Suprapubic skin (tissue), 4 donors: ENCODE measurements at regions not wholly inside any gene's neighbourhood (a gene's known extent, or its start where the extent isn't known, plus 50 kb on each side); places are given as distances from the start of the nearest gene placed in this dataset.

Experiments used
- DNase-seq, 2 donors: peaks; one replicate each; pipeline ENCODE4 v3.0.0-alpha.2; 2019; ENCODE audit warnings: low spot score in 2 of 2
- H3K27ac ChIP-seq: fragments of 200-600 bp; sonication (generic); one replicate; pipeline ENCODE4 v1.5.1; 2019
- H3K27me3 ChIP-seq: fragments of 200-600 bp; sonication (generic); one replicate; pipeline ENCODE4 v1.5.1; 2019
- H3K36me3 ChIP-seq: fragments of 200-600 bp; sonication (generic); one replicate; pipeline ENCODE4 v1.5.1; 2019
- H3K4me1 ChIP-seq: fragments of 200-600 bp; sonication (generic); one replicate; pipeline ENCODE4 v1.5.1; 2019
- H3K4me3 ChIP-seq: fragments of 200-600 bp; sonication (generic); one replicate; pipeline ENCODE4 v1.5.1; 2019; ENCODE audit warnings: mild to moderate bottlenecking
- H3K9me3 ChIP-seq: fragments of 200-600 bp; sonication (generic); one replicate; pipeline ENCODE4 v1.5.1; 2019
- EP300 ChIP-seq: sonication (generic); formaldehyde crosslinking; IDR thresholded peaks from one replicate; pipeline ENCODE4 v1.6.1; 2017; ENCODE audit warnings: antibody characterized with exemption
- POLR2A ChIP-seq, 2 donors: fragments of 450-650 bp; IDR thresholded peaks; one replicate each; pipeline ENCODE4 v1.6.1; 2017; ENCODE audit warnings: antibody characterized with exemption in 2 of 2, mild to moderate bottlenecking in 2 of 2, moderate library complexity in 2 of 2
- POLR2AphosphoS5 ChIP-seq, 3 donors: sonication (generic); formaldehyde crosslinking; IDR thresholded peaks; one replicate each; pipeline ENCODE4 v1.6.1; 2017; ENCODE audit warnings: antibody characterized with exemption in 3 of 3
- WGBS: methylation state at CpG from one replicate; pipeline ENCODE4 v1.1.5; 2018; 5-methylcytosine and 5-hydroxymethylcytosine counted together
- TF ChIP-seq, protein P1 (sequence below), 2 donors: fragments of 200-600 bp in 1 of 2; fragments of 450-650 bp in 1 of 2; sonication (generic) in 1 of 2; IDR thresholded peaks; one replicate each; pipeline ENCODE4 v1.5.1; 2016 to 2019; ENCODE audit warnings: antibody characterized with exemption in 2 of 2, mild to moderate bottlenecking in 1 of 2, moderate library complexity in 1 of 2

DNA sequence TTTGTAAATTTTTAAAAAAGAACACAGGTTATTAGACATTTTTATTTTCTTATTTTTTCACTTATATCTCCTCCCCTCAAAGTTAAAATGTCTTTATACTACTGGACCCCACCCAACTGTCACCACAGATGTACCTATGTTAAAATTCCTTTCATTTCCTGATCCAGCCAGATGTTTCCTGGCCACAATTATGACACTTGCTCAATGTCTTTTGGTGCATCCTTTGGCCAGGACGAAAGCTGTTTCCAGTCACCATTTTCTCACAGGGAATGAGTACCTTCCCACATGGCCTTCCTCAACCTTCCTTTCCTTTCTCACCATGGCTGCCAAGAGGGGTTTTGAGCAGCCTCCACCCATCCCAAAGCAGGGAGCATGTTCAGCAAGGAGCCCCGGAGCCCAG lies 365.7 kb upstream of the MAF start:
- no peaks in the 10 kb centered on the region for H3K27me3 ChIP-seq
- DNase-seq, result no peak
- no peaks in the 10 kb centered on the region for H3K9me3 ChIP-seq
- H3K4me1 ChIP-seq, result no peaks in the 10 kb centered on the region
- no peak overlapping the region for H3K27ac ChIP-seq
- H3K36me3 ChIP-seq, result no peaks in the 10 kb centered on the region
- H3K4me3 ChIP-seq, result no peak overlapping the region
- WGBS, result 70% methylated on average over 2 of the region's 2 CpGs
- no peak for TF ChIP-seq POLR2A (IDR thresholded peaks at IDR 0.05)
- no peak for TF ChIP-seq POLR2AphosphoS5 (IDR thresholded peaks at IDR 0.05)
- no peak for TF ChIP-seq EP300
- TF ChIP-seq, protein P1, sequence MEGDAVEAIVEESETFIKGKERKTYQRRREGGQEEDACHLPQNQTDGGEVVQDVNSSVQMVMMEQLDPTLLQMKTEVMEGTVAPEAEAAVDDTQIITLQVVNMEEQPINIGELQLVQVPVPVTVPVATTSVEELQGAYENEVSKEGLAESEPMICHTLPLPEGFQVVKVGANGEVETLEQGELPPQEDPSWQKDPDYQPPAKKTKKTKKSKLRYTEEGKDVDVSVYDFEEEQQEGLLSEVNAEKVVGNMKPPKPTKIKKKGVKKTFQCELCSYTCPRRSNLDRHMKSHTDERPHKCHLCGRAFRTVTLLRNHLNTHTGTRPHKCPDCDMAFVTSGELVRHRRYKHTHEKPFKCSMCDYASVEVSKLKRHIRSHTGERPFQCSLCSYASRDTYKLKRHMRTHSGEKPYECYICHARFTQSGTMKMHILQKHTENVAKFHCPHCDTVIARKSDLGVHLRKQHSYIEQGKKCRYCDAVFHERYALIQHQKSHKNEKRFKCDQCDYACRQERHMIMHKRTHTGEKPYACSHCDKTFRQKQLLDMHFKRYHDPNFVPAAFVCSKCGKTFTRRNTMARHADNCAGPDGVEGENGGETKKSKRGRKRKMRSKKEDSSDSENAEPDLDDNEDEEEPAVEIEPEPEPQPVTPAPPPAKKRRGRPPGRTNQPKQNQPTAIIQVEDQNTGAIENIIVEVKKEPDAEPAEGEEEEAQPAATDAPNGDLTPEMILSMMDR (IDR thresholded peaks at IDR 0.05), result no peak

DNA sequence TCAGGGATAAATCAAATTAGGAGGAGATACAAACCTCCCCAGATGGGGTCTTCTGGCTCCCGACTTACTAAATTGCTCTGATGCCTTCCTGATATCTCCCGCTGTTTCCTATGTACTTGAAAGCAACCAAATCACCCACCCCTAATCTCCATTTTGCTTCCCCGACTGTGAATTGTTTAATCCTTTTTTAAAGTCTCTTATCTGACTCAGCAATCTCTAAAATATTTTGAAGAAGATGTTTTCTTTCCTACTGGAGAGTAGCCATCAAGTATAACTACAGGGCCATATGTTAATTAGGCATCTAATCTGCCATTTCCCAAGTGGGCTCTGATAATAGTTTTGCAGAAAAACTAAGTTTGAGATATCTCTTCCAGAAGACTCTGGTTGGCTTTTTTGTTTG lies 365.2 kb upstream of the MAF start:
- no peaks in the 10 kb centered on the region for H3K4me1 ChIP-seq
- DNase-seq, result no peak
- no peak overlapping the region for H3K4me3 ChIP-seq
- H3K27ac ChIP-seq, result no peak overlapping the region
- H3K27me3 ChIP-seq, result no peaks in the 10 kb centered on the region
- TF ChIP-seq POLR2A (IDR thresholded peaks at IDR 0.05), result no peak
- 78% methylated on average over 3 of the region's 3 CpGs for WGBS
- no peaks in the 10 kb centered on the region for H3K36me3 ChIP-seq
- no peaks in the 10 kb centered on the region for H3K9me3 ChIP-seq

DNA sequence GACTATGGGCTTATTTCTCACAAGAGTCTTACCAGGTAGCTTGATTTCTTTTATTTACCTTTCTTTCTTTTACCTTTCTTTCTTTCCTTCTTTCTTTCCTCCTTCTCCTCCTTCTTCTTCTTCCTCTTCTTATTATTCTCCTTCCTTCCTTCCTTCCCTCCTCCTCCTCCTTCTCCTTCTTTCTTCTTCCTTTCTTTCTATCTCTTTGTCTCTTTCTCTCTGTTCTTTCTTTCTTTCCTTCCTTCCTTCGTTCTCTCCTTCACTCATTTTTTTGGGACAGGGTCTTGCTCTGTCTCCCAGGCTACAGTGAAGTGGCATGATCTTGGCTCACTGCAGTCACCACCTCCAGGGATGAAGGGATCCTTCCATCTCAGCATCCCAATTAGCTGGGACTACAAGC lies 363.6 kb upstream of the MAF start:
- Histone ChIP-seq H3K27me3 (no peaks in the 10 kb centered on the region), H3K4me1 (no peaks in the 10 kb centered on the region), H3K4me3 (no peak overlapping the region), H3K27ac (no peak overlapping the region), H3K36me3 (no peaks in the 10 kb centered on the region), H3K9me3 (no peaks in the 10 kb centered on the region)
- DNase-seq, result no peak
- WGBS, result 43% methylated on average over 1 of the region's 1 CpG
- no peak for TF ChIP-seq EP300
- TF ChIP-seq, protein P1 (IDR thresholded peaks at IDR 0.05), result no peak
- no peak for TF ChIP-seq POLR2AphosphoS5 (IDR thresholded peaks at IDR 0.05)
- no peak for TF ChIP-seq POLR2A (IDR thresholded peaks at IDR 0.05)

DNA sequence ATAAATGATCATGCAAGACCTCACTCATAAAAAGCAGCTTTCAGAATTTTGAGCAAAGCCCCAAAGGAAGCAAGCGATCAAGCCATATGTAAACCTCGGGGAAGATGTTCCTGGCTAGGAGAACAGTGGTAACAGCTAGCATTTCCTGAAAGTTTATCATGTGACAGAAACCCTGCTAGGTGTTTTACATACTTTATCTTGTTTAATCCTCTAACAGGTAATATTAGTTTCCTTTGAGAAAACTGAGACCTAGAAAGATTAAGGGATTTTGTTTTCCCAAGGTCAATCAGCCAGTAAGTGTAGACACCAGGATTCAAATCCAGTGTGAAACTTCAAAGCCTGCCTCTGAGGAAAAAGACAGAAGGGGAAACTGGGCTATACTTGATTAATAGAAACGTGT lies 362.4 kb upstream of the MAF start:
- Histone ChIP-seq H3K27ac (no peak overlapping the region), H3K36me3 (no peaks in the 10 kb centered on the region), H3K4me1 (no peaks in the 10 kb centered on the region), H3K4me3 (no peak overlapping the region), H3K27me3 (no peaks in the 10 kb centered on the region), H3K9me3 (no peaks in the 10 kb centered on the region)
- no peak for DNase-seq
- WGBS, result 76% methylated on average over 3 of the region's 3 CpGs
- TF ChIP-seq, protein P1 (IDR thresholded peaks at IDR 0.05), result no peak
- TF ChIP-seq POLR2AphosphoS5 (IDR thresholded peaks at IDR 0.05) (no peak), EP300 (no peak), POLR2A (IDR thresholded peaks at IDR 0.05) (no peak)

DNA sequence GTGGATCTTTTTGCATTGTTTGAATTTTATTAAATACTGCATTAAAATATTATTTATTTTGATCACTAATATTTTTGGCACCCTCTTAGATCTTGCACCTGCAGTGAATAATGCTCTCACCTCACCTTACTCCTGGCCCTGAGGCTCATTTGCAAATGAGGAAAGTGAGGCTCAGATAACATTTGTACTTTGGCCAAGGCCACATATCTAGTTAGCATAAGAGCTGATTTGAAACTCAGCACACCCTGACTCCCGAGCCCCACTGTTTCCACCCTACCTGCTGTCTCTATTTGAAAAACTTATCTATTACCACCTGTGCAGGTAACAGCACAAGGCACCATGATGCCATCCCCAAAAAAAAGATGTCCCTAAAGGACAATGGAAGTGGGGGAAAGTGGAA lies 358.7 kb upstream of the MAF start:
- no peaks in the 10 kb centered on the region for H3K9me3 ChIP-seq
- 57% methylated on average over 1 of the region's 1 CpG for WGBS
- no peaks in the 10 kb centered on the region for H3K4me1 ChIP-seq
- H3K36me3 ChIP-seq, result no peaks in the 10 kb centered on the region
- no peak for TF ChIP-seq POLR2A (IDR thresholded peaks at IDR 0.05)
- TF ChIP-seq, protein P1 (IDR thresholded peaks at IDR 0.05), result no peak
- DNase-seq, result no peak
- H3K27ac ChIP-seq, result no peak overlapping the region
- H3K27me3 ChIP-seq, result no peaks in the 10 kb centered on the region
- no peak overlapping the region for H3K4me3 ChIP-seq

DNA sequence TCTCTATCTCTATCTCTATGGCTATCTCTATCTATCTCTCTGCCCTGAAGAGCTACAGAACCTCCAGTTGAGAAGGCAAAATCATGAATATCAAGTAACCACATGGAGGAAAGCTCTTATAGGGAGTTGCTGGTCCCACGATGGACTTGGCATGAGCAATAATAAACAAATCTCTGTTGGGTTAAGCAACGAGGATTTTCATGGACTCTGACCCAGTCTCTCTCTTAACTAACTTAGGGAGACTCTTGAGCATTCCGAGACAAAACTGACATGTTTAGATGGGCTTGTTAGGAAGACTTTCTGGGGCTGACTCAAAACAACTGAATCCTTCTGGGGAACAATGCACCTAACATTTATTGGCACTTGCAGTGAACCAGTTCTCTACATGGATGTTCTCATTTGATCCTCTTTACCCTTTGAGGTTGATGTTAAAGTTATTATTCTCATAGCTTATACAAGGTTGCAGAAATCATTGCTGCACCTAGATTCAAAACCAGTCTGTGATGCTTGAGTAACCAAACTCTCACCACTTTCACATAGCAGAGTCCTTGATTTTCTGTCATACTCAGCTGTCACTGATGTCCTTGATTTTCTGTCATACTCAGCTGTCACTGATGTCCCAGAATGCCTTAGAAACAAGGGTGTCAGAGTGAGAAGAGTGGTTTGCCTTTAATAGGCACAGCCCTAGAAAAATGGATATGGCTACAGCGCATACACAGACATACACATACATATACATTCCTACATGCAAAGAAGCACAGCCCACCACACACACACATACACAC lies 354.6 kb upstream of the MAF start:
- Histone ChIP-seq H3K4me3 (no peak overlapping the region), H3K9me3 (no peaks in the 10 kb centered on the region), H3K27ac (no peak overlapping the region), H3K27me3 (no peaks in the 10 kb centered on the region), H3K36me3 (no peaks in the 10 kb centered on the region), H3K4me1 (peaks cover 6% of the 10 kb centered on the region)
- DNase-seq, result no peak
- 81% methylated on average over 4 of the region's 4 CpGs for WGBS
- TF ChIP-seq POLR2A (IDR thresholded peaks at IDR 0.05) (no peak), EP300 (no peak), POLR2AphosphoS5 (IDR thresholded peaks at IDR 0.05) (no peak)
- TF ChIP-seq, protein P1 (IDR thresholded peaks at IDR 0.05), result no peak
